ENCODE measurements at regions not wholly inside any gene's neighbourhood (a gene's known extent, or its start where the extent isn't known, plus 50 kb on each side); places are given as distances from the start of the nearest gene placed in this dataset.

DNA sequence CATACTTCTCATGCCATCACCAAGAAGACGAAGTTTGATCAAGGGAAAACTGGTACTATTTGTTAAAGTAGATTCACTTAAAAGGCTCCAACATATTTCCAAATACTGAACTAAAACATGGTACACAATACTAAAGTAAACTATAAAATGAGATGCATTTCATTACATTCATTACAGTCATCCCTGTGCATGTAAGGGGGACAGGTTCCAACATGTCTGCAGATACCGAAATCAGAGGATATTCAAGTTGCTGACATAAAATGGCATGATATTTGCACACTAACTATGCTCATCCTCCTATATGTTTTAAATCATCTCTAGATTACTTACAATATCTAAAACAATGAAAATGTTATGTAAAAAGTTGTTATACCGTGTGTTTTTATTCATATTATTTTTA lies 893.9 kb upstream of the MANEA start:
- TF ChIP-seq, protein P1, sequence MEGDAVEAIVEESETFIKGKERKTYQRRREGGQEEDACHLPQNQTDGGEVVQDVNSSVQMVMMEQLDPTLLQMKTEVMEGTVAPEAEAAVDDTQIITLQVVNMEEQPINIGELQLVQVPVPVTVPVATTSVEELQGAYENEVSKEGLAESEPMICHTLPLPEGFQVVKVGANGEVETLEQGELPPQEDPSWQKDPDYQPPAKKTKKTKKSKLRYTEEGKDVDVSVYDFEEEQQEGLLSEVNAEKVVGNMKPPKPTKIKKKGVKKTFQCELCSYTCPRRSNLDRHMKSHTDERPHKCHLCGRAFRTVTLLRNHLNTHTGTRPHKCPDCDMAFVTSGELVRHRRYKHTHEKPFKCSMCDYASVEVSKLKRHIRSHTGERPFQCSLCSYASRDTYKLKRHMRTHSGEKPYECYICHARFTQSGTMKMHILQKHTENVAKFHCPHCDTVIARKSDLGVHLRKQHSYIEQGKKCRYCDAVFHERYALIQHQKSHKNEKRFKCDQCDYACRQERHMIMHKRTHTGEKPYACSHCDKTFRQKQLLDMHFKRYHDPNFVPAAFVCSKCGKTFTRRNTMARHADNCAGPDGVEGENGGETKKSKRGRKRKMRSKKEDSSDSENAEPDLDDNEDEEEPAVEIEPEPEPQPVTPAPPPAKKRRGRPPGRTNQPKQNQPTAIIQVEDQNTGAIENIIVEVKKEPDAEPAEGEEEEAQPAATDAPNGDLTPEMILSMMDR (IDR thresholded peaks at IDR 0.05), result no peak
- H3K9ac ChIP-seq (ENCODE audit: low read depth in 2 of 2, low read length in 2 of 2), result no peak overlapping the region
- no peaks in the 10 kb centered on the region for H3K27me3 ChIP-seq
- no peaks in the 10 kb centered on the region for H3K36me3 ChIP-seq
- H3K27ac ChIP-seq, result no peak overlapping the region
- no peak overlapping the region for H3K4me3 ChIP-seq
- no peaks in the 10 kb centered on the region for H3K9me3 ChIP-seq
- intact Hi-C loops (cut with DNase I), result no loop called here
- DNase-seq, result no peak
- no peaks in the 10 kb centered on the region for H3K4me1 ChIP-seq

DNA sequence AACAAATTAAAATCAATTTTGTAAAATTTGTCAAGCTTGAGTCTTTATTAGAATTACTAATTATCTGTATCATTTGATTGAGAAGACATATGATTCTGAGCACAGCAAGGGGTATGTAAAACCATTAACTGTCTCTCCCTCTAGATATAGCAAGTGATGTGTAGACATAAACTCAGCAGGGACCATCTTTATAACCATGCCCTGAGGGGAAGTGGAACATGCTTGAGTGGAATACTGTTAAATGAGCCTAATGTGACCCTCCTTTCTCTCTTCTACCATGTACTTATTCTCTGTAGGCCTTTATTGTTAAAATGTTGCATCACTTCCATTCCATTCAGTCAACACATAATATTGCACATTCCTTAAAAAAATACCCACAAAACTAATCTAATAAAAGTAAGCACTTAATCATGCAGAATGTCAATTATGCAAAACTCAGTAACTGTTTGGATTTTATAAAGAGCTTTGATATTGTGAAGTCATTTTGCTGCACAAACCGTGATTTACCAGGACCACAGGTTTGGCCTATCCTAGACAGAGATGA lies 896.6 kb upstream of the MANEA start:
- intact Hi-C loops (cut with DNase I), result no loop called here
- H3K4me3 ChIP-seq, result no peak overlapping the region
- TF ChIP-seq, protein P1 (IDR thresholded peaks at IDR 0.05), result no peak
- no peaks in the 10 kb centered on the region for H3K36me3 ChIP-seq
- H3K27me3 ChIP-seq, result no peaks in the 10 kb centered on the region
- no peaks in the 10 kb centered on the region for H3K4me1 ChIP-seq
- no peak overlapping the region for H3K9ac ChIP-seq (ENCODE audit: low read depth in 2 of 2, low read length in 2 of 2)
- no peak overlapping the region for H3K27ac ChIP-seq
- no peak for DNase-seq
- no peaks in the 10 kb centered on the region for H3K9me3 ChIP-seq

DNA sequence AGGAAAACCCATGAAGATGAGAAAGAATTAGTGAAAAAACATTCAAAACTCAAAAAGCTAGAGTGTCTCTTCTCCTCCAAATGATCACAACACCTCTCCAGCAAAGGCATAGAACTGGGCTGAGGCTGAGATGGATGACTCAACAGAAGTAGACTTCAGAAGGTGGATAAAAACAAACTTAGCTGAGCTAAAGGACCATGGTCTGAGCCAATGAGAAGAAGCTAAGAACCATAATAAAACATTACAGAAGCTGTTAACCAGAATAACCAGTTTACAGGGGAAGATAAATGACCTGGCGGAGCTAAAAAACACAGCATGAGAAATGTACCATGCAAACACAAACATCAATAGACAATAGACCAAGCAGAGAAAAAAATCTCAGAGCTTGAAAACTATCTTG lies 904.1 kb upstream of the MANEA start:
- intact Hi-C loops (cut with DNase I), result no loop called here
- H3K9ac ChIP-seq (ENCODE audit: low read depth in 2 of 2, low read length in 2 of 2), result no peak overlapping the region

DNA sequence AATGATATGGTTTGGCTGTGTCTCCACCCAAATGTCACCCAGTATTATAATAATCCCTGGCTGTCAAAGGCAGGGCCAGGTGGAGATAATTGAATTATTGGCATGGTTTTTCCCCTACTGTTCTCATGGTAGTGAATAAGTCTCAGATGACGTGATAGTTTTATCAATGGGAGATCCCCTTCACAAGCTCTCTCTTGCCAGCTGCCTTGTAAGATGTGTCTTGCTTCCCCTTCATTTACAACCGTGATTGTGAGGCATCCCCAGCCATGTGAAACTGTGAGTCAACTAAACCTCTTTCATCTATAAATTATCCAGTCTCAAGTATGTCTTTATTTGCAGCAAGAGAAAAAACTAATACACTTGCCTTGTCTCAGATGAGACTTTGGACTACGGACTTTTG lies 907.3 kb upstream of the MANEA start:
- no peak overlapping the region for H3K4me3 ChIP-seq
- H3K27ac ChIP-seq, result no peak overlapping the region
- no peaks in the 10 kb centered on the region for H3K9me3 ChIP-seq
- DNase-seq, result no peak
- H3K36me3 ChIP-seq, result no peaks in the 10 kb centered on the region
- no peak overlapping the region for H3K9ac ChIP-seq (ENCODE audit: low read depth in 2 of 2, low read length in 2 of 2)
- intact Hi-C loops (cut with DNase I), result no loop called here
- H3K27me3 ChIP-seq, result no peaks in the 10 kb centered on the region
- TF ChIP-seq, protein P1 (IDR thresholded peaks at IDR 0.05), result no peak
- H3K4me1 ChIP-seq, result no peaks in the 10 kb centered on the region

More for the DNA sequence above, 904.1 kb upstream of the MANEA start:
- no peaks in the 10 kb centered on the region for H3K36me3 ChIP-seq
- H3K9me3 ChIP-seq, result no peaks in the 10 kb centered on the region
- TF ChIP-seq, protein P1 (IDR thresholded peaks at IDR 0.05), result no peak
- H3K27ac ChIP-seq, result no peak overlapping the region
- no peaks in the 10 kb centered on the region for H3K4me1 ChIP-seq
- H3K4me3 ChIP-seq, result no peak overlapping the region
- H3K27me3 ChIP-seq, result no peaks in the 10 kb centered on the region
- no peak for DNase-seq

DNA sequence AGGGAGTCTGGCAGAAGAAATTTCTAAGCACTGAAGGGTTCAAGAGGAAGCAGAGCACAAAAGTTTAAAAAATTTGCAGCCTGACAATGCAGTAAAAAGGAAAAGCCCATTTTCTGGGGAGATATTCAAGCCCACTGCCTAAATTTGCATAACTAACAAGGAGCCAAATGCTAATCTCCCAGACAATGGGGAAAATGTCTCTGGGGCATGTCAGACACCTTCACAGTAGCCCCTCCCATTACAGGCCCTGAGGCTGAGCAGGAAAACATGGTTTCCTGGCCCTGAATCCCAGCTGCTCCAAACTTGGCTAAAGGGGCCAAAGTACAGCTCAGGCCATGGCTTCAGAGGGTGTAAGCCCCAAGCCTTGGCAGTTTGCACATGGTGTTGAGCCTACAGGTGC lies 908.5 kb upstream of the MANEA start:
- Histone ChIP-seq H3K36me3 (no peaks in the 10 kb centered on the region), H3K9ac (ENCODE audit: low read depth in 2 of 2, low read length in 2 of 2) (no peak overlapping the region), H3K9me3 (no peaks in the 10 kb centered on the region), H3K27me3 (no peaks in the 10 kb centered on the region), H3K4me1 (no peaks in the 10 kb centered on the region), H3K27ac (no peak overlapping the region), H3K4me3 (no peak overlapping the region)
- intact Hi-C loops (cut with DNase I), result no loop called here
- no peak for DNase-seq
- TF ChIP-seq, protein P1 (IDR thresholded peaks at IDR 0.05), result no peak
